Stomach smooth muscle (tissue), 2 donors: ENCODE measurements at regions not wholly inside any gene's neighbourhood (a gene's known extent, or its start where the extent isn't known, plus 50 kb on each side); places are given as distances from the start of the nearest gene placed in this dataset.

Experiments used
- H3K27ac ChIP-seq: one replicate; pipeline ENCODE4 v1.7.0; 2013; ENCODE audit warnings: mild to moderate bottlenecking, low read length, inconsistent platforms
- H3K27me3 ChIP-seq, 2 donors: one replicate each; pipeline ENCODE4 v1.7.0; 2013; ENCODE audit warnings: low read length in 2 of 2; ENCODE audit not compliant: insufficient read depth in 2 of 2, control insufficient read depth in 1 of 2
- H3K36me3 ChIP-seq, 2 donors: one replicate each; pipeline ENCODE4 v1.7.0; 2013; ENCODE audit warnings: low read length in 2 of 2; ENCODE audit not compliant: control insufficient read depth in 2 of 2, insufficient read depth in 2 of 2
- H3K4me1 ChIP-seq: one replicate; pipeline ENCODE4 v1.7.0; 2013; ENCODE audit warnings: low read length; ENCODE audit not compliant: control insufficient read depth, insufficient read depth
- H3K4me3 ChIP-seq, 2 donors: one replicate each; pipeline ENCODE4 v1.7.0; 2013; ENCODE audit warnings: low read length in 2 of 2
- H3K9ac ChIP-seq, 2 donors: one replicate each; pipeline ENCODE4 v1.7.0; 2013; ENCODE audit warnings: low read length in 2 of 2, mild to moderate bottlenecking in 1 of 2
- H3K9me3 ChIP-seq, 2 donors: one replicate each; pipeline ENCODE4 v1.7.0; 2013; ENCODE audit warnings: low read length in 2 of 2; ENCODE audit not compliant: control insufficient read depth in 2 of 2
- donor health status: healthy.
- donor health status: Pancreatic carcinoma.

DNA sequence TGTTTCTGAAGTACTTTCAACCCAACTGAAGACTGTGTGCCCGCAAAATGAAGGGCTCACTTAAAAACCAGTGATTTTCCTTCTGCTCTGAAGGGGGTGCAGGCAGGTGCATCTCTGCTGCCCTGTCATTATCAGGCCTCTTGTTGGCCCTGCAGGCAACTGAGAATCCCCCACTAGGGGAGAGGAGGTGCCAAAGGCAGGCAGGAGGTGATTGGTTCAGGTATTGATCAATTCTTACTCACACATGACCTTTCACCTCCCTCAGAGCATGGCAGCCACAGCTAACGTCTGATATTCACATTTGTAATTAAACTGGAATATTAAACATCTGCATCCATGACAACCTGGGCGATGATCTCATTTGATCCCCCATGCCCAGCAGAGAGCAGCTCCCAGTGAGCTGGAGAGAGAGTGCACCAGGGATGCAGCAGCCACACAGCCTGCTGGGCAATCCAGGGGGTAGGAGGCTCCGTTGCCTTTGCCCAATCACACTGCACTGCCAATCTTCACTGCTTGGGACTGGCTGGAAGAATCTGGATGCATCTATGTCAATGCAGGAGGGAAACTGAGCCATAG is 267.9 kb upstream of the TSHZ3 start:
- Histone ChIP-seq H3K4me3 (no peak overlapping the region), H3K9ac (no peak overlapping the region), H3K4me1 (peaks cover 3% of the 10 kb centered on the region), H3K36me3 (no peaks in the 10 kb centered on the region), H3K9me3 (peaks cover 0 to 5% of the 10 kb centered on the region in 2 donors), H3K27me3 (no peaks in the 10 kb centered on the region), H3K27ac (no peak overlapping the region)

DNA sequence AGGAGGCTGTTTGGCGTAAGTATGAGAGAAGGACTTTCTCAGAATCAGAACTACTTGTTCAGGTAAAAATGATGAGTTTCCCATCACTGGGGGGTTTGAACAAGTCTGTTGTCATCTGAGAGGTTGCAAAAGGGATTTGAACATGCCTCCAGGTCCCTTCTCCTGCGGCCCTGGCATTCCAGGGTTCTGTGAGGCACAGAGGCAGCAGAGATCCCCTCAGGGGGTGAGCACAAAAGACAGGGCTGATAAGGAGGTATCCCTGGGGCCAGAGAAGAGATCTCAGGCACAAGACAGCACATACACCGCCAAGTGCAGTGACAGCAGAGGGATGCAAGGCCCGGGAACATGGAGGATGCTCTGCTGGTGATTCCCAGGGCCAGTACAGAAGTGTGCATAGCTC is 275.8 kb upstream of the TSHZ3 start:
- H3K9ac ChIP-seq, result no peak overlapping the region
- no peak overlapping the region for H3K27ac ChIP-seq
- no peak overlapping the region for H3K4me3 ChIP-seq
- no peaks in the 10 kb centered on the region for H3K36me3 ChIP-seq
- H3K9me3 ChIP-seq, result peaks cover 4 to 5% of the 10 kb centered on the region in 2 donors
- H3K4me1 ChIP-seq, result peaks cover 3% of the 10 kb centered on the region
- H3K27me3 ChIP-seq, result no peaks in the 10 kb centered on the region

DNA sequence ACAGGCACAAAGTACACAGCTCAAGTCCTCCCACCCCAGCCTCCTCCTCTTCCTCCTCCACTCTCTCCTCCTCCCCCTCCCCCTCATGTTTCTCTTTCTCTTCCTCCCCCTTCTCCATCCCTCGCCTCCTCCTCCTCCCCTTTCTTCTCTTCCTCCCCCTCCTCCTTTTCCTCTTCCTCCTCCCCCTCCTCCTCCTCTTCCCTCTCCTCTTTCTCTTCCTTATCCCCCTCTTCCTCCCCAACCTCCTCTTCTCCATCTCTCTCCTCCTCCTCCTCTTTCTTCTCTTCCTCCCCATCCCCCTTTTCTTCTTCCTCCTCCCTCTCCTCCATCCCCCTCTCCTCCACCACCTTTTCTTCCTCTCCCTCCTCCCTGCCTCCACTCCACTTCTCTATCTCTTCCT is 276.3 kb upstream of the TSHZ3 start:
- no peaks in the 10 kb centered on the region for H3K27me3 ChIP-seq
- H3K27ac ChIP-seq, result no peak overlapping the region
- peaks cover 3% of the 10 kb centered on the region for H3K4me1 ChIP-seq
- peaks cover 4 to 5% of the 10 kb centered on the region in 2 donors for H3K9me3 ChIP-seq
- no peaks in the 10 kb centered on the region for H3K36me3 ChIP-seq
- H3K9ac ChIP-seq, result no peak overlapping the region
- no peak overlapping the region for H3K4me3 ChIP-seq

DNA sequence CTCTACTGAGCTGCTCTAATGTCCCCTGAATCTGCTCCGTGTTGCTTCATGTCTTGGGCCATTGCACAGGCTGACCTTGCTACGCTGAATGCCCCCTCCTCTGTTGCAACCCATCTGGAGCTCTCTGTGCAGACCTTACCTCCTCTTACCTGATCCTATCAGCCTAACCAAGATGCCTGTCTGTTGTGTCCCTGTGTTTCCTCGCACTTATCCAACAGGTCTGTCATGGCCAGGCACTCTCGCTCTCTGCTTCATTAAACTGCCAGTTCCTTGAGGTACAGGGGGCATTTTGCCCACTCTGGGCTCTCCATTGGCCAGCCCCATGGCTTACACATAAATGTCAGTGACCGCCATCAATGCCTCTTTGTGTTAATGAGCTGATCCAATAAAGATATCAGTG is 277.7 kb upstream of the TSHZ3 start:
- Histone ChIP-seq H3K4me1 (peaks cover 3% of the 10 kb centered on the region), H3K9me3 (peaks cover 0 to 4% of the 10 kb centered on the region in 2 donors), H3K4me3 (no peak overlapping the region), H3K9ac (no peak overlapping the region), H3K27ac (no peak overlapping the region), H3K27me3 (no peaks in the 10 kb centered on the region), H3K36me3 (no peaks in the 10 kb centered on the region)

DNA sequence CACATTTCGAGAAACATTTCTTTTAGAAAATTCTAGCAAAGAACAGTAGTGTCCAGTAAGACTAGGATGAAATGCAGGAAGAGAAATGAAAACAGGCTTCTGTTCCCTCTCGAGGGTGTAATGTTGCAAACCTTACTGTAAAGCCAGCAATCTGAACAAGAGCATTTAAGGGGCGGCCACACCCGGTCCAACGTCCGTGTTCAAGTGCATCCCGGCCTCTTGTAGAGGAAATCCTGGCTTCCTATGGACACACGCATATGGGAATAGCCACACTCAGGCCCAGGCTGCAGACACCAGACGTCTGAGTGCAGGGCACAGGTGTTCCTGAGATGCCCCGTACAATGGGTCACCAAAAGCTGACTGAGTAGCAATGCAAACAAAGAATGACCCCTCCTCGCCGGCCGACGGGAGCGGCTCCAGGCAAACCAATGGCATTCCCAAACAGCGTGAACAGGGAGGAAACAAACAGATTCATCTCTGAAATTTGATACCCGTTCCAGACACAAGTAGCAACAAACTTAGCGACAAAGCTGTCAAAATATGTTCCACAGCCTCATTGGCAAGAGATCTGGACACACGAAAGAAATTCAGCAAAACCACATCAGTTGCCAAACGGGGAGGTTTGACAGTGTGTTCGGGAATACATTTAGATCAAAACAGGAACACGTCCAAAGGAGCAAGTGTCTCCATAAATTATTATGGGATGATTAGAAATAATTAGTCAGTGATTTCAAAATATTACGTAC is 278.6 kb upstream of the TSHZ3 start:
- Histone ChIP-seq H3K9ac (no peak overlapping the region), H3K27me3 (no peaks in the 10 kb centered on the region), H3K4me1 (peaks cover 3% of the 10 kb centered on the region), H3K27ac (no peak overlapping the region), H3K36me3 (no peaks in the 10 kb centered on the region), H3K4me3 (no peak overlapping the region), H3K9me3 (peaks cover 0 to 2% of the 10 kb centered on the region in 2 donors)

DNA sequence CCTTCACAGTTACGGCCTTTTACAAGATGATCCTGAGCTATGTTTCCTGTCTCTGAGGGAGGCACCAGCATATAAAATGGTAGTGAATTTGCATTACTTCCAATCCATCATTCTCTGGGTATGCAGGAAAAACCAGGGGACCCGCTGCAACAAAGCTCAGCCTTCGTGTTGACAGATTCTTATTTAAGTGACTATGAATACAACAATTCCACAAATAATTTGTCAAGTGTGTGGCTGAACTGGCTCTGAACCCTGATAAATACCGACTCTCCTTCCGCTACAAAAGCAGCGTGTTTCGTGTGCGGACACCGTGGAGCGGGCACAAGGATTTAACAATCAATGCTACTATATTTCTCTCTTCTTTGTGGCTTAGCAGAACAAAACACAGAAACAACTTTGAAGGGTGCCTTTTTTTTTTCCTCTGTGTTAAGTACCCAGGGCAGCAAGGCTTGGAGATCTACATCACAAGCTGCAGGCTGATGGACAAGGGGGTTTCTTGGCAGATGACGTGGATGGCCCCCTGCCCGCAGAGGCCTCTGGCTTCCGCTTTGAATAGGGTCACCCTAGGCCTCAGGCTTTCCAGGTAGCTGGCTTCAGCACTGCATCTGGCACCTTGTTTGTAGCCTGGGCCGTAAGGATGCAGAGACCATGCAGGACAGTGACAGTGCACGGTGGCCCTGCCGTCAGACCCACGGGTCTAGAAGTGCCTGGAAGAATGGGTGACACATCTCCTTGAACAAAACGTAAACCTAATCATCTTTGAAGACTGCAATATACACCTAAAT is 280.5 kb upstream of the TSHZ3 start:
- H3K9me3 ChIP-seq, result no peaks in the 10 kb centered on the region
- no peak overlapping the region for H3K9ac ChIP-seq
- no peak overlapping the region for H3K27ac ChIP-seq
- no peaks in the 10 kb centered on the region for H3K36me3 ChIP-seq
- no peaks in the 10 kb centered on the region for H3K27me3 ChIP-seq
- H3K4me3 ChIP-seq, result no peak overlapping the region
- H3K4me1 ChIP-seq, result peaks cover 3% of the 10 kb centered on the region

DNA sequence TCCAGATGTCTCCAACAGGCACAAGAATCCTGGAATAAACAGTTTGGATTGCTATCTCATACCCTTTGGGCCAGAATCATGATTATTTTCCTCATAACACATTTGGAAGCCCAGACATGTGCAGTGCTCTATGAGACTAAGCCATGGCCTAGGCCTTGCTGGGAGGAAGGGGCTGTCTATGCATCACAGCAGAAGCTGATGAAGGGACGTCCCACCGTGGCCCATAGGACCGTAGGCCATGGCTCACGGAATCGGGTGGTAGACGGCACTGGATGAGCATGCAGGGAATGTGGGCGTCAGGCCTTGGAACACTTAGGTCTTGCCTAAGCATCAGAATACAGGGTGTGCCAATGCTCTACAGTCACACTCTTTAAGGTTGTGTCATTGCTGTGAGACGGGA is 283.8 kb upstream of the TSHZ3 start:
- Histone ChIP-seq H3K27me3 (no peaks in the 10 kb centered on the region), H3K9ac (no peak overlapping the region), H3K4me3 (no peak overlapping the region), H3K36me3 (no peaks in the 10 kb centered on the region), H3K27ac (no peak overlapping the region), H3K4me1 (no peaks in the 10 kb centered on the region), H3K9me3 (no peaks in the 10 kb centered on the region)

DNA sequence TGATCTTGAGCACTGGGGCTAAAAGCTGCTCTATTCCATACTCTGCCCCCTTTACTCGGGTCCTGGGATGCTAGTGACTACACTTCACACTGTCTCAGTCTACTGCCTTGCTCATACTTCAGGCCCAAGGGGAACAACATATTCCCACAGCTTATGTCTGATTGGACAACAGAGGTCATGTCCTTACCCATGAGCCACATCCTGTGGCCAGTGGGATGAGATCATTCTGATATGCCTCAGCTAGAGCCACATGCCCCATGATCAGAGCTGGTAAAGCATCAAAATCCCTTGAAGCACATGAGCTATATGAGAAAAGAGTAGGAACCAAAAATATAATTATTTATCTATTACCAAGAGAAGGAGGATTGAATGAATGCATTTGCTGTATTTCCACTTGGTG is 290.1 kb upstream of the TSHZ3 start:
- Histone ChIP-seq H3K27me3 (peaks cover 0 to 7% of the 10 kb centered on the region in 2 donors), H3K9ac (no peak overlapping the region), H3K36me3 (no peaks in the 10 kb centered on the region), H3K4me3 (no peak overlapping the region), H3K27ac (no peak overlapping the region), H3K4me1 (no peaks in the 10 kb centered on the region), H3K9me3 (peaks cover 0 to under 1% of the 10 kb centered on the region in 2 donors)

DNA sequence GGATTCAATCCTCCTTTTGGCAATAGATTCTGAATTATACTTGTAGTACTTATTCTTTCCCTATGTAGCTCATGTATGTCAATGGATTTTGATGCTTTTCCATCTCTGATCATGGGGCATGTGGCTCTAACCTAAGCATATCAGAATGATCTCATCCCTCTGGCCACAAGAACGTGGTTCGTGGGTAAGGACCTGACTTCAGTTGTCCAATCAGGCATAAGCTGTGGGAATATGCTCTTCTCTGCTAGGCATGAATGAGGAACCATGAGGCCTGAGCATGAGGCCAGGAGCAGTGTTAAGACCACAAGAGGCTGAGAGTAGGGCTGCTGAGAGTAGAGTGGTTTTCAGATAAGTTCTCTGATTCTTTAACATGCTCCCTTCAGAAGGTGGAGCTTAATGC is 292.4 kb upstream of the TSHZ3 start:
- Histone ChIP-seq H3K4me1 (no peaks in the 10 kb centered on the region), H3K27me3 (peaks cover 0 to 7% of the 10 kb centered on the region in 2 donors), H3K9ac (no peak overlapping the region), H3K4me3 (no peak overlapping the region), H3K27ac (no peak overlapping the region), H3K9me3 (peaks cover 0 to 6% of the 10 kb centered on the region in 2 donors), H3K36me3 (no peaks in the 10 kb centered on the region)

DNA sequence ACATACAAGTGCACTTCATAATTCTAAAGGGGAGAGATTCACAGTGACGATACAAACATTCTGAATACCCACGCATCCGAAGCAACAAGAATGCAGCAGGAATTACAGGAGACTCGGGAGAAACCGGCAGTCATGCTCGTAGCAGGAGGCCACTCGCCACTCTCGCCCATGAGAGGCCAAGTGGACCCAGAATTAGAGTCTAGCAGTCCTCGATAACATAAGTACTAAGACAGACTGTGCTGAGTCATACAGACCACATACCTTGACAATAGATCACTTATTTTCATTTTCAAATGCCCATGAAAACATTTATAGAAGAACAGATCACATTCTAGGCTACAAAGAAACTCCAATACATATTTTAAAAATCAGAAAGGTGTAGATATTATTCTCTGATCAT is 299.1 kb upstream of the TSHZ3 start:
- peaks cover 0 to 6% of the 10 kb centered on the region in 2 donors for H3K9me3 ChIP-seq
- no peak overlapping the region for H3K9ac ChIP-seq
- H3K27me3 ChIP-seq, result no peaks in the 10 kb centered on the region
- H3K4me3 ChIP-seq, result no peak overlapping the region
- no peaks in the 10 kb centered on the region for H3K36me3 ChIP-seq
- no peak overlapping the region for H3K27ac ChIP-seq
- no peaks in the 10 kb centered on the region for H3K4me1 ChIP-seq
